ENCODE measurements at regions not wholly inside any gene's neighbourhood (a gene's known extent, or its start where the extent isn't known, plus 50 kb on each side); places are given as distances from the start of the nearest gene placed in this dataset.

GRCh38 chr2:207224791-207225482 lies 59.2 kb upstream of the KLF7 start:
- TF ChIP-seq YY1 (IDR thresholded peaks at IDR 0.05; ENCODE audit: insufficient read depth, insufficient read length) (no peak), ZNF274 (IDR thresholded peaks at IDR 0.05; ENCODE audit: low read depth, low read length) (no peak), SUZ12 (IDR thresholded peaks at IDR 0.05; ENCODE audit: extremely low read depth, insufficient read depth, insufficient read length) (no peak)

Measured in NT2/D1 (cell line).